Epithelial cell of esophagus (primary cell): ENCODE measurements at regions not wholly inside any gene's neighbourhood (a gene's known extent, or its start where the extent isn't known, plus 50 kb on each side); places are given as distances from the start of the nearest gene placed in this dataset.

Experiments
- DNase-seq: peaks from one replicate; pipeline ENCODE4 v3.0.0; 2010; ENCODE audit warnings: low read depth
- H3K4me3 ChIP-seq: 2 replicates; pipeline ENCODE4 v1.5.1; 2011; ENCODE audit warnings: mild to moderate bottlenecking, low read length, control low read depth
- CTCF ChIP-seq: IDR thresholded peaks from 2 replicates; pipeline ENCODE4 v1.5.1; 2011; ENCODE audit warnings: low read depth, mild to moderate bottlenecking, low read length, control low read depth, inconsistent platforms; ENCODE audit not compliant: insufficient read depth; ENCODE audit errors: missing control alignments

- H3K4me3 ChIP-seq: no peak overlapping the region
- TF ChIP-seq CTCF: no peak
- no peak for DNase-seq
Observed at GRCh38 chr14:65239143-65239937, 137.0 kb upstream of the MAX start.

- DNase-seq: no peak
- no peak for TF ChIP-seq CTCF
- H3K4me3 ChIP-seq: no peak overlapping the region
Observed at GRCh38 chr14:65239938-65240296, 137.6 kb upstream of the MAX start.

GRCh38 chr14:65241125-65241752, 138.9 kb upstream of the MAX start:
- TF ChIP-seq CTCF: no peak
- no peak for DNase-seq
- H3K4me3 ChIP-seq: no peak overlapping the region

GRCh38 chr14:65242732-65243134, 140.4 kb upstream of the MAX start:
- DNase-seq: no peak
- H3K4me3 ChIP-seq: no peak overlapping the region
- TF ChIP-seq CTCF: no peak

- DNase-seq: no peak
- H3K4me3 ChIP-seq: no peak overlapping the region
- TF ChIP-seq CTCF: no peak
Observed at GRCh38 chr14:65243766-65244442, 141.6 kb upstream of the MAX start.

GRCh38 chr14:65249471-65250161, 147.3 kb upstream of the MAX start:
- no peak for DNase-seq
- no peak for TF ChIP-seq CTCF
- H3K4me3 ChIP-seq: no peak overlapping the region
